BJ (cell line): ENCODE measurements at regions not wholly inside any gene's neighbourhood (a gene's known extent, or its start where the extent isn't known, plus 50 kb on each side); places are given as distances from the start of the nearest gene placed in this dataset.

Experiments
- CTCF ChIA-PET: fragments of 350-600 bp; formaldehyde crosslinking; extraction: SDS; loops from one replicate; lab custom pipeline; 2021; ENCODE audit warnings: antibody characterized with exemption, inconsistent platforms; lab: Yijun Ruan, JAX
- POLR2A ChIA-PET: fragments of 300-600 bp; sonication (Branson Sonifier 250); formaldehyde crosslinking; extraction: SDS; loops from one replicate; lab custom pipeline; 2021; ENCODE audit warnings: antibody characterized with exemption; lab: Charles Lee
- DNase-seq: peaks from one replicate; pipeline ENCODE4 v3.0.0-alpha.2; 2011; ENCODE audit warnings: low read depth
- H3K27me3 ChIP-seq: 2 replicates; pipeline ENCODE4 v1.6.0; 2011; ENCODE audit warnings: low read length; ENCODE audit not compliant: control insufficient read depth, insufficient read depth
- H3K36me3 ChIP-seq: 2 replicates; pipeline ENCODE4 v1.5.1; 2011; ENCODE audit warnings: low read length; ENCODE audit not compliant: control insufficient read depth, insufficient read depth
- H3K4me3 ChIP-seq: 2 replicates; pipeline ENCODE4 v1.5.1; 2011; ENCODE audit warnings: low read depth, mild to moderate bottlenecking, control low read depth, low read length
- CTCF ChIP-seq: IDR thresholded peaks from 2 replicates; pipeline ENCODE4 v1.5.1; 2011; ENCODE audit warnings: low read depth, mild to moderate bottlenecking, control low read depth, inconsistent platforms, low read length, moderate library complexity; ENCODE audit not compliant: insufficient read depth

GRCh38 chr2:64770781-64771334 lies 117.1 kb upstream of the SERTAD2 start:
- Histone ChIP-seq H3K36me3 (no peaks in the 10 kb centered on the region), H3K27me3 (no peaks in the 10 kb centered on the region), H3K4me3 (no peak overlapping the region)
- ChIA-PET CTCF (interaction anchor here (1.5 to 2.4 kb wide), 4 partner anchors 9 to 125 kb away, joined by 3 to 8 read pairs (median 5); no protein-coding TSS in a partner anchor), POLR2A (no interaction called here)
- TF ChIP-seq CTCF: 0 out of 2 replicates have a peak, but pooled peaks have one; percentile 9
- DNase-seq: peak; percentile 63

GRCh38 chr2:64771737-64772136 lies 118.0 kb upstream of the SERTAD2 start:
- DNase-seq: no peak
- POLR2A ChIA-PET: no interaction called here
- H3K27me3 ChIP-seq: no peaks in the 10 kb centered on the region

DNA sequence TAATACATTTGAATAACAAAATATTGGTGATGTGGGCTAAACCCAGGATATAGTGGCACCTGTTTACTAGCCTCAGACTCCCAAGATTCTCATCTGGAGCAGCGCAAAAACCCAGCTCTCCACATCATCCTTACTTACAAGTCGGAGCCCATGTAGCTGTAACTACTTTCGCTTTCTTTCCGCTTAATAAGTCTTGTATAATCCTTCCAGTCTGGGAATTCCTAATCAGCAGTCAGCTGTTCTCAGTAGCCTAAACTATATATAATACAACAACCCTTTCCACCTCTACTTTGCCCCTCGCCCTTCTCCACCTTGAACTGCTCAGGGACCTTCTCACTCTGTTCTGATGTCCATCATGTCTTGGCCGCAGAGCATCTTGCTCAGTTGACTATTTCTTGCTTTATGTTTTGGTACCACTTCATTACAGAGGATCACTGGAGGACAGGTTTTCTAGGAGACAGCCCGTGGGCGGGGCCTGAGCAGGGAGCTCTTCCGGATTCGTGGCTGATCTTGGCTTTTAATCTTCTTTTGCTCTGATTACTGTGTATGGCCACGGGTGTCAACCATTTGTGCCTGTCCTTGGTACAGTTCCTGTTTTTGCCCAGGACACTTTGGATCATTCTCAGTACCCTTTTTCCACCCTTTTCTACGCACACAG lies 119.9 kb upstream of the SERTAD2 start:
- POLR2A ChIA-PET: no interaction called here
- no peak for DNase-seq
- no peak for TF ChIP-seq CTCF
- CTCF ChIA-PET: interaction anchor here (1.5 kb wide), 2 partner anchors 11 to 187 kb away, joined by 3 to 4 read pairs; no protein-coding TSS in a partner anchor
- Histone ChIP-seq H3K27me3 (no peaks in the 10 kb centered on the region), H3K36me3 (no peaks in the 10 kb centered on the region), H3K4me3 (no peak overlapping the region)

More at GRCh38 chr2:64771737-64772136, 118.0 kb upstream of the SERTAD2 start:
- Histone ChIP-seq H3K4me3 (no peak overlapping the region), H3K36me3 (no peaks in the 10 kb centered on the region)
- TF ChIP-seq CTCF: no peak
- CTCF ChIA-PET: interaction anchor here (1.0 to 2.4 kb wide), 4 partner anchors 11 to 185 kb away, joined by 3 to 8 read pairs (median 5); no protein-coding TSS in a partner anchor

- Histone ChIP-seq H3K36me3 (no peaks in the 10 kb centered on the region), H3K27me3 (no peaks in the 10 kb centered on the region), H3K4me3 (no peak overlapping the region)
- DNase-seq: no peak
- no peak for TF ChIP-seq CTCF
- ChIA-PET CTCF (no interaction called here), POLR2A (no interaction called here)
These were observed 124.1 kb upstream of the SERTAD2 start for GRCh38 chr2:64777841-64778240.

DNA sequence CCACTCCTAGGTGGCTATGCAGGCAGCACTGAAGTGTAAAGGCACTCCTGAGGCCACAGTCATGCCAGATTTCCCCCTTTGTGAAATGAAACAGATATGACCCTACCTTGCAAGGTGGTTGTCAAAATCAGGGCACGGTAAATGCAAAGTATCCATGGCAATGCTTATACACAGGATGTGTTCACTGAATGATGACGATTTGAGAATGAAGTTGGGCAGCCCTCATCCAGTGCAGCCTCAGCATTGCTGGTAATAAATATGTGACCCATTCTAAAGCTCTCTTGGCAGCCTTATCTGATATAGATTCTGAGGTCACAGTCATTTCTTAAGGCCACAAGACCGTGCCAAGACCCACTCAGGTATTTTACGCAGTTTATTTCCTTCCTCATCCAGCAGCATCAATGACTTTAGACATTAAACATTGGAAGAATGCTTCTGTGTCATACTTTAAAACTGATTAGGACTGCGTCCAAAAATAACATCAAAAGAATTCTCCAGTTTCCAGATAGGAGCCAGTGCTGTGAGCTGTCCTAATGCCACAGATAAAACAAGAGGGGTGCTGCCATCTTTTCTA lies 125.5 kb upstream of the SERTAD2 start:
- no peaks in the 10 kb centered on the region for H3K36me3 ChIP-seq
- no peak for TF ChIP-seq CTCF
- peak; percentile 76 for DNase-seq
- no peak overlapping the region for H3K4me3 ChIP-seq
- ChIA-PET POLR2A (interaction anchor here (0.6 kb wide), 1 partner anchor 651 kb away, joined by 3 read pairs; no protein-coding TSS in a partner anchor), CTCF (interaction anchor here (0.7 to 2.1 kb wide), 3 partner anchors 9 to 88 kb away, joined by 3 to 6 read pairs (median 3); no protein-coding TSS in a partner anchor)
- no peaks in the 10 kb centered on the region for H3K27me3 ChIP-seq
